KMS-11 (cell line): ENCODE measurements at regions not wholly inside any gene's neighbourhood (a gene's known extent, or its start where the extent isn't known, plus 50 kb on each side); places are given as distances from the start of the nearest gene placed in this dataset.
"Not testable (repeated sequence)": the region's sequence is repeated elsewhere in the genome, so short reads cannot be mapped to it uniquely, and the experiment has no call there.

Experiments used
- H2AFZ ChIP-seq: fragments of 200-600 bp; sonication (generic); 2 replicates; pipeline ENCODE4 v1.6.1; 2016; ENCODE audit warnings: antibody characterized with exemption, mixed run types, low read depth
- H3K27ac ChIP-seq: fragments of 200-600 bp; sonication (generic); 2 replicates; pipeline ENCODE4 v1.6.1; 2016; ENCODE audit warnings: mild to moderate bottlenecking, mixed run types
- H3K27me3 ChIP-seq: fragments of 200-600 bp; sonication (generic); 2 replicates; pipeline ENCODE4 v1.6.1; 2017; ENCODE audit warnings: mild to moderate bottlenecking, low read depth, mixed run types, moderate library complexity; ENCODE audit not compliant: insufficient read depth
- H3K36me3 ChIP-seq: fragments of 200-600 bp; sonication (generic); 2 replicates; pipeline ENCODE4 v1.6.1; 2017; ENCODE audit warnings: mild to moderate bottlenecking, mixed run types; ENCODE audit not compliant: insufficient read depth
- H3K4me1 ChIP-seq: fragments of 200-600 bp; sonication (generic); 2 replicates; pipeline ENCODE4 v1.6.1; 2016; ENCODE audit warnings: mild to moderate bottlenecking, low read depth, mixed run types; ENCODE audit not compliant: poor library complexity, severe bottlenecking
- H3K4me2 ChIP-seq: fragments of 200-600 bp; sonication (generic); 2 replicates; pipeline ENCODE4 v1.7.0; 2016; ENCODE audit warnings: mild to moderate bottlenecking, mixed run types
- H3K4me3 ChIP-seq: fragments of 200-600 bp; sonication (generic); IDR thresholded peaks from 2 replicates; pipeline ENCODE4 v1.6.1; 2017; ENCODE audit warnings: low read depth, low read length, mixed read lengths; ENCODE audit not compliant: insufficient read depth
- H3K79me2 ChIP-seq: fragments of 200-600 bp; sonication (generic); 2 replicates; pipeline ENCODE4 v1.6.1; 2016; ENCODE audit warnings: low read depth, mixed run types; ENCODE audit not compliant: insufficient read depth
- H3K9ac ChIP-seq: fragments of 200-600 bp; sonication (generic); 2 replicates; pipeline ENCODE4 v1.6.1; 2016; ENCODE audit warnings: mild to moderate bottlenecking, mixed run types
- H4K20me1 ChIP-seq: fragments of 200-600 bp; sonication (generic); 2 replicates; pipeline ENCODE4 v1.6.1; 2016; ENCODE audit warnings: mild to moderate bottlenecking, mixed run types; ENCODE audit not compliant: insufficient read depth

GRCh38 chr10:46693218-46693617, 114.3 kb downstream of the SYT15 start:
- not testable (repeated sequence) for H3K4me1 ChIP-seq, H2AFZ ChIP-seq, H3K79me2 ChIP-seq, H3K4me3 ChIP-seq, H3K4me2 ChIP-seq, H3K27ac ChIP-seq, H4K20me1 ChIP-seq, H3K27me3 ChIP-seq, H3K9ac ChIP-seq, H3K36me3 ChIP-seq

GRCh38 chr10:46717264-46717663, 138.3 kb downstream of the SYT15 start:
- H3K36me3 ChIP-seq, H3K4me1 ChIP-seq, H4K20me1 ChIP-seq, H3K9ac ChIP-seq, H3K4me2 ChIP-seq, H3K27me3 ChIP-seq, H3K27ac ChIP-seq, H3K79me2 ChIP-seq, H3K4me3 ChIP-seq, H2AFZ ChIP-seq: not testable (repeated sequence)

- H3K36me3 ChIP-seq, H3K4me2 ChIP-seq, H4K20me1 ChIP-seq, H3K9ac ChIP-seq, H3K27ac ChIP-seq, H3K79me2 ChIP-seq, H2AFZ ChIP-seq, H3K27me3 ChIP-seq, H3K4me1 ChIP-seq, H3K4me3 ChIP-seq: not testable (repeated sequence)
Observed at GRCh38 chr10:46718014-46718413, 139.1 kb downstream of the SYT15 start.

GRCh38 chr10:46720386-46720785, 141.5 kb downstream of the SYT15 start:
- not testable (repeated sequence) for H3K9ac ChIP-seq, H4K20me1 ChIP-seq, H3K4me1 ChIP-seq, H3K27me3 ChIP-seq, H2AFZ ChIP-seq, H3K4me3 ChIP-seq, H3K27ac ChIP-seq, H3K79me2 ChIP-seq, H3K36me3 ChIP-seq, H3K4me2 ChIP-seq

- not testable (repeated sequence) for H4K20me1 ChIP-seq, H3K4me1 ChIP-seq, H2AFZ ChIP-seq, H3K4me3 ChIP-seq, H3K27me3 ChIP-seq, H3K79me2 ChIP-seq, H3K4me2 ChIP-seq, H3K9ac ChIP-seq, H3K36me3 ChIP-seq, H3K27ac ChIP-seq
Observed at GRCh38 chr10:46720811-46721518, 142.0 kb downstream of the SYT15 start.

GRCh38 chr10:46724258-46724657, 145.3 kb downstream of the SYT15 start:
- not testable (repeated sequence) for H3K9ac ChIP-seq, H3K79me2 ChIP-seq, H4K20me1 ChIP-seq, H3K27ac ChIP-seq, H3K36me3 ChIP-seq, H3K4me3 ChIP-seq, H3K4me1 ChIP-seq, H3K4me2 ChIP-seq, H2AFZ ChIP-seq
- H3K27me3 ChIP-seq: peaks cover 11% of the 10 kb centered on the region

GRCh38 chr10:46728359-46728758, 149.4 kb downstream of the SYT15 start:
- H2AFZ ChIP-seq, H3K4me3 ChIP-seq, H3K4me2 ChIP-seq, H4K20me1 ChIP-seq, H3K79me2 ChIP-seq, H3K4me1 ChIP-seq, H3K27ac ChIP-seq, H3K36me3 ChIP-seq, H3K9ac ChIP-seq: not testable (repeated sequence)
- peaks cover 11% of the 10 kb centered on the region for H3K27me3 ChIP-seq

- H3K36me3 ChIP-seq, H2AFZ ChIP-seq, H3K79me2 ChIP-seq, H3K4me2 ChIP-seq, H3K9ac ChIP-seq, H4K20me1 ChIP-seq, H3K27me3 ChIP-seq, H3K4me3 ChIP-seq, H3K27ac ChIP-seq, H3K4me1 ChIP-seq: not testable (repeated sequence)
Observed at GRCh38 chr10:46730729-46731128, 151.8 kb downstream of the SYT15 start.

- not testable (repeated sequence) for H4K20me1 ChIP-seq, H3K27ac ChIP-seq, H3K4me2 ChIP-seq, H3K36me3 ChIP-seq, H3K27me3 ChIP-seq, H3K9ac ChIP-seq, H3K4me3 ChIP-seq, H2AFZ ChIP-seq, H3K79me2 ChIP-seq, H3K4me1 ChIP-seq
Observed at GRCh38 chr10:46733635-46734261, 154.8 kb downstream of the SYT15 start.

GRCh38 chr10:46734262-46734642, 155.3 kb downstream of the SYT15 start:
- H3K27me3 ChIP-seq, H3K4me3 ChIP-seq, H2AFZ ChIP-seq, H3K79me2 ChIP-seq, H3K4me1 ChIP-seq, H3K9ac ChIP-seq, H3K4me2 ChIP-seq, H3K36me3 ChIP-seq, H3K27ac ChIP-seq, H4K20me1 ChIP-seq: not testable (repeated sequence)
